ENCODE measurements at regions not wholly inside any gene's neighbourhood (a gene's known extent, or its start where the extent isn't known, plus 50 kb on each side); places are given as distances from the start of the nearest gene placed in this dataset.

DNA sequence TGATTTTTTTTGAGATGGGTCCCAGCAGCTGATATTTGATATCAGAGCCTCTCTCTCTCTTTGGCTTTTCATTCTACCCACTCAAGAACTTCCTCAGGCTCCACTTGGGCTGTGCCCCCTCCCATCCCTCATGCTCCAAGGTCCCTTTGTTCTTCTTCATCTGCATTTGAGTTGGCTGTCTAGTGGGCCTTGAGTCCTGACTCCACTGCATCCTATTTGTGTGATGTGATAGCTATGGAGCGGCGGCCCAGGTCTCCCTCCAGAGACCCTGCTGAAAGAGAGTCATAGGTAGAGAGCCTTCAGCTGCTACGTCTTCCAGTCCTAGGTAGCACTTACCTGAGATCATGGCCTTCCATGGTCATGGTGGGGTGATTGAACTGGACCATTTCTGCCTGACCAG lies 123.1 kb upstream of the VRK1 start:
- WGBS, 2 donors (ENCODE audit: low coverage in 1 of 2): no CpG with 5 or more reads among the region's 3 CpGs
- TF ChIP-seq, protein P1, sequence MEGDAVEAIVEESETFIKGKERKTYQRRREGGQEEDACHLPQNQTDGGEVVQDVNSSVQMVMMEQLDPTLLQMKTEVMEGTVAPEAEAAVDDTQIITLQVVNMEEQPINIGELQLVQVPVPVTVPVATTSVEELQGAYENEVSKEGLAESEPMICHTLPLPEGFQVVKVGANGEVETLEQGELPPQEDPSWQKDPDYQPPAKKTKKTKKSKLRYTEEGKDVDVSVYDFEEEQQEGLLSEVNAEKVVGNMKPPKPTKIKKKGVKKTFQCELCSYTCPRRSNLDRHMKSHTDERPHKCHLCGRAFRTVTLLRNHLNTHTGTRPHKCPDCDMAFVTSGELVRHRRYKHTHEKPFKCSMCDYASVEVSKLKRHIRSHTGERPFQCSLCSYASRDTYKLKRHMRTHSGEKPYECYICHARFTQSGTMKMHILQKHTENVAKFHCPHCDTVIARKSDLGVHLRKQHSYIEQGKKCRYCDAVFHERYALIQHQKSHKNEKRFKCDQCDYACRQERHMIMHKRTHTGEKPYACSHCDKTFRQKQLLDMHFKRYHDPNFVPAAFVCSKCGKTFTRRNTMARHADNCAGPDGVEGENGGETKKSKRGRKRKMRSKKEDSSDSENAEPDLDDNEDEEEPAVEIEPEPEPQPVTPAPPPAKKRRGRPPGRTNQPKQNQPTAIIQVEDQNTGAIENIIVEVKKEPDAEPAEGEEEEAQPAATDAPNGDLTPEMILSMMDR (IDR thresholded peaks at IDR 0.05): no peak
- TF ChIP-seq POLR2A (IDR thresholded peaks at IDR 0.05) (no peak), EP300 (IDR thresholded peaks at IDR 0.05) (no peak), POLR2AphosphoS5 (IDR thresholded peaks at IDR 0.05) (no peak)

DNA sequence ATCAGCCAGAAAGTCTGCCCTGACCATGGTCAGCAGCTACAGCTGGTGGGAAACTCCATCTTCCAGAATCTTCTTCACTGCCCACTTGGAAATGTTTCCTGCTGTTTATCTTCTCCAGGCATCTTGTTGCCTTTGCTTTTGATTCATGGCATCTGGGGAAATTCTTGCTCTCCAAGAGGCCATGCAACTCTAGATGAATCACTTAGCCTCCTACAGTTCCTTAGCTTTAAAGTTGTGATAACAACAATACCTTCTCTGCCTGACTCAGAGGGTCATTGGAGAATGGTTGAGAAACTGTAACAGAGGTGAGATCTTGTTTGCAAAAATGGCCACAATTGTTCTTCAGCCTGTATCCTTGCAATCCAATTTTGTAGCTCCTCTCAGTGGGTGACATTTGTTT lies 121.0 kb upstream of the VRK1 start:
- no peak for ATAC-seq
- no peak overlapping the region for H3K27ac ChIP-seq
- H3K4me1 ChIP-seq: no peaks in the 10 kb centered on the region
- peaks cover 7% of the 10 kb centered on the region for H3K27me3 ChIP-seq
- no peaks in the 10 kb centered on the region for H3K9me3 ChIP-seq
- no peak overlapping the region for H3K4me3 ChIP-seq
- no peaks in the 10 kb centered on the region for H3K36me3 ChIP-seq
- no peak for TF ChIP-seq EP300 (IDR thresholded peaks at IDR 0.05)
- TF ChIP-seq, protein P1 (IDR thresholded peaks at IDR 0.05): no peak

More for the DNA sequence above, 123.1 kb upstream of the VRK1 start:
- Histone ChIP-seq H3K9me3 (no peaks in the 10 kb centered on the region), H3K27me3 (peaks cover 7% of the 10 kb centered on the region), H3K4me1 (no peaks in the 10 kb centered on the region), H3K4me3 (no peak overlapping the region), H3K27ac (no peak overlapping the region), H3K36me3 (no peaks in the 10 kb centered on the region)
- no peak for ATAC-seq

DNA sequence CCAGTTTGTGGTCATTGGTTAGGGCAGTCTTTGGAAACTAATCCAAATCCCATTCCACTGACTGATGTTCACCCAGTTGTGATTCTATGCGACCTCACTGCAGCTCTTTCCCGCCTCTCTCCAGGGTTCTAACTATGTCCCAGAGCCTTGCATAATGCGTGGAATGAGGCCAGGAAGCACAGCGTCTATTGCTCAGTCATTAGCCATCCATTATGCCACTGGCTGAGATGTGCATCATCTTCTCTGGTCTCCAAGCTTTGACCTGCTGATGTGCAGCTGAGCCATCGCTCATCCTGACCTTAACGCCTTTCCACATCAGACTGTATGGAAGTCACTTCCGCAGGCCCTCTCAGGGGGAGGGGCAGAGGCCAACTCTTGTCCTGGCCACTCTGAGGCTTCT lies 115.4 kb upstream of the VRK1 start:
- H3K27ac ChIP-seq: no peak overlapping the region
- no peak for ATAC-seq
- H3K4me3 ChIP-seq: no peak overlapping the region
- 53 to 70% methylated on average over 3 to 5 of the region's 7 CpGs for WGBS, 2 donors (ENCODE audit: low coverage in 1 of 2)
- H3K27me3 ChIP-seq: peaks cover 3% of the 10 kb centered on the region
- H3K4me1 ChIP-seq: no peaks in the 10 kb centered on the region
- no peaks in the 10 kb centered on the region for H3K36me3 ChIP-seq
- H3K9me3 ChIP-seq: no peaks in the 10 kb centered on the region
- TF ChIP-seq EP300 (IDR thresholded peaks at IDR 0.05) (no peak), POLR2A (IDR thresholded peaks at IDR 0.05) (no peak), POLR2AphosphoS5 (IDR thresholded peaks at IDR 0.05) (no peak)
- TF ChIP-seq, protein P1 (IDR thresholded peaks at IDR 0.05): no peak

- TF ChIP-seq POLR2A (IDR thresholded peaks at IDR 0.05) (no peak), EP300 (IDR thresholded peaks at IDR 0.05) (no peak), POLR2AphosphoS5 (IDR thresholded peaks at IDR 0.05) (no peak)
- TF ChIP-seq, protein P1 (IDR thresholded peaks at IDR 0.05): no peak
- no peak for ATAC-seq
- H3K9me3 ChIP-seq: no peaks in the 10 kb centered on the region
Observed at GRCh38 chr14:96682401-96682800, 114.8 kb upstream of the VRK1 start.

GRCh38 chr14:96683562-96684289 lies 113.5 kb upstream of the VRK1 start:
- H3K27ac ChIP-seq: no peak overlapping the region
- TF ChIP-seq POLR2AphosphoS5 (IDR thresholded peaks at IDR 0.05) (no peak), POLR2A (IDR thresholded peaks at IDR 0.05) (no peak), EP300 (IDR thresholded peaks at IDR 0.05) (no peak)
- TF ChIP-seq, protein P1 (IDR thresholded peaks at IDR 0.05): no peak
- WGBS, 2 donors (ENCODE audit: low coverage in 1 of 2): 76 to 77% methylated on average over 3 to 6 of the region's 8 CpGs

More at GRCh38 chr14:96682401-96682800, 114.8 kb upstream of the VRK1 start:
- WGBS, 2 donors (ENCODE audit: low coverage in 1 of 2): 41 to 65% methylated on average over 2 to 3 of the region's 3 CpGs
- Histone ChIP-seq H3K36me3 (no peaks in the 10 kb centered on the region), H3K4me1 (no peaks in the 10 kb centered on the region), H3K27ac (no peak overlapping the region), H3K27me3 (peaks cover 3% of the 10 kb centered on the region), H3K4me3 (no peak overlapping the region)

More at GRCh38 chr14:96683562-96684289, 113.5 kb upstream of the VRK1 start:
- no peak for ATAC-seq
- Histone ChIP-seq H3K9me3 (no peaks in the 10 kb centered on the region), H3K36me3 (no peaks in the 10 kb centered on the region), H3K27me3 (peaks cover 3% of the 10 kb centered on the region), H3K4me1 (no peaks in the 10 kb centered on the region), H3K4me3 (no peak overlapping the region)

Measured in gastroesophageal sphincter (tissue), 4 donors.